Left hindlimb (tissue), 1 donor: ENCODE measurements at regions not wholly inside any gene's neighbourhood (a gene's known extent, or its start where the extent isn't known, plus 50 kb on each side); places are given as distances from the start of the nearest gene placed in this dataset.
"Not testable (repeated sequence)": the region's sequence is repeated elsewhere in the genome, so short reads cannot be mapped to it uniquely, and the experiment has no call there.

Experiments
- DNase-seq: peaks from one replicate; pipeline ENCODE4 v3.0.0-alpha.2; 2018

DNA sequence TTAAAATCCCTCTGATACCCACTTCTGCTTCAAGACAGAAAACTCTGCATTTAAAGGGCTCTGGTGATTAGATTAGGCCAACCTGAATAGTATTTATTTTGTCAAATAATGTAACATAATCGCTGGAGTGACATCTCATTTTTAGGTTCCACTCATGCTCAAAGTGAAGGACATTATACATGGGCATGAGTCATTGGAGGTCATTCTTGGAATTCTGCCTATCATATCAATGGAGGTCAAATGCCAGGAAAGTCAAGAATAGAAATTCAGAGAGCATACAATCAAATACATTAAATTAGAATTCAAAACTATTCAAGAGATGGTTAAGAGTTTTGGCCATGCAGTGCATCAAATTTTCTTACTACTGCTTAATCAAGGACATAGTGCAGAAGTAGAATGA, 50.8 kb upstream of the PRSS1 start:
- no peak for DNase-seq

- no peak for DNase-seq
Observed at GRCh38 chr7:142697270-142697669, 52.0 kb upstream of the PRSS1 start.

GRCh38 chr7:142696456-142697179, 52.7 kb upstream of the PRSS1 start:
- no peak for DNase-seq

GRCh38 chr7:142693911-142694310, 55.4 kb upstream of the PRSS1 start:
- DNase-seq, result no peak

GRCh38 chr7:142690554-142691182, 58.6 kb upstream of the PRSS1 start:
- no peak for DNase-seq

DNA sequence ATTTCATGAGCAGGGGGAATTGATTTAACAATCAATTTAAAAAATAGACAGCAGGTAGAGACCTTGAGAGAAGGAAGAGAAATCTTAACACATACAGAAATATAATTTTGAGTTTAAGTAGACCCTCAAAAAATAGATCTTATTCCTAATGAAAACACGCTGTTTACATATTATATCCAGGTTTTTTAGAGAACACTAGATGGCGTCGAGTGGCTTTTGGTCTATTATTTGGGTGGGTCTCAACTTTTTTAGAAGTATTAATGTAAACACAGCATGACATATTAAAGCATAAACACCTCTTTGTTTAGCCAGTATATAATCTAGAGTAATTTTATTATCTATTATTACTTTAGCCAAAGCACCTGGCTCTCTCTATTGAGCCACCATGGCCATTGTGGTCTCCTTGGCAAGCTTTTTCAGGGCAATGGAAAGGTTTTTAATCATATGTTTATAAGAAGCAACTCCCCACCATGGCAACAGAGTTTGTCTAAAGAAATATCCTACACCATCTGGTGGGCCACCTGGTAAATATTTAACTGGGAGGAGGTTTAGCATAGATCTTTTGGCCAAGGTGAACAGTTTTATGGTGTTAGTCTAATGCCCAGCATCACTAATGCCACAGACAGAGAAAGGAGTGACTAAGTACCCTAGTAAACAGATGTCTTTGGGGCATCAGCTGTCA, 59.7 kb upstream of the PRSS1 start:
- no peak for DNase-seq

DNA sequence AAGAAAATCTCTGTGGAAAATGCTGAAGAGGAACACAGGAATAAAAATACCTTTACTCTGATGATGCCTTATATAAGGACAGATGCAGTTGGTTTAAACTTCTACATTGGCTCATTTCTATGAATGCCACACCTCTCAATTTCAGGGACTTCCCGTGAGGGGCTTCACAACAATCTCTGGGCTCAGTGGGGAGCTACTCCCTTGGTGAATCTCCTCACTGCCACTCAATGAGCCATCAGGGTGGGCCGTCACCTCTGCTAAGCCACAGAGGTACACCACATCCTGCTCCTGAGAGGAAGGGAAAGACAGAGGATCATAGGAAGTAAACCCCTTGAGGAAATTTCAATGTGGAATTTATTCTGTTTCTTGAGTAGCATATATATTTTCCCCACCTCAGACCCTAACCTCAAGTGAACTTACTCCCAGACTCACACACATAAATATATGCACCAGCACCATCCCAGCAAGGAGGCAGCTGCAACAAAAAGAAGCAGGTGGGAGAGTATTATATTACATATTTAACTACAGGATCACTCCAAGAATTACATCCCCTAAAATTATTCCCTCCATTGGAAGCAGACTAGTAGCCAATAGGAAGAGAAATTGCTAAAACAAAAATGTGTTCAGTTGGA, 63.3 kb upstream of the PRSS1 start:
- DNase-seq, result no peak

DNA sequence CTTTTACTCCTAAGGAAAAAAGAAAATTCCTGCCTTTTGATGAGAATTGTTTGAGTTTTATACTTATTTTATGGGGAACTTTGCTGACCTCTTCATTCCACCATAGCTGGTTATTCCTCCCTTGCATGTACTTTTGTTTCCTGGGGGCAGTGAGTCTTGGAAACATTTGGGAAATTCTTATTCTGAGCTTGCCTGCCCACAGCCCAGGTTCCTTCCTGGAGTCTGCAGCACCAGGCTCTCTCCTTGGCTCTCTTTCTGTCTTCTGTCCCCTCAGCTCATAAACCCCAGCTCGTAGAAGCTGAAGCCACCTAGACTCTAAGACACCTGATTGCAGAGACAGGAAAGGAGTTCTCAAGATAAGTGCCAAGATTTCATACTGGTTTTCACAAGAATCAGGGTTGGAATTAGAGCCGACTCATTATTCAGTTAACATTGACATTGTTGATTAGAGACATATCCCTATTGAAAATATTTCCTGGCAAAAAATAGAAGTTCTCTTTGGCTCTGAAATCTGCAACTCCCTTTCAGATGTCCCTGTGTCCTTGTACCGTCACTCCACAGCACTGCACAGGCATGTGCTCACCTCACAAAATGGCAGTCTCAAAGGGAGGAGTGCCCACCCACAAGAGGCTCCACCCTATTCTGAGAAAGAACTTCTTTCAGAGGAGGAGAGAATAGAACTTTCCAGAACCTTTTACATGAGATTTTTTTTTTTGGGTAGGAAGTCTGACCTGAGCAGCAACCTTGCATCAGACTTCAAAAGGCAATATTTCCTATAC, 67.8 kb upstream of the PRSS1 start:
- no peak for DNase-seq

DNA sequence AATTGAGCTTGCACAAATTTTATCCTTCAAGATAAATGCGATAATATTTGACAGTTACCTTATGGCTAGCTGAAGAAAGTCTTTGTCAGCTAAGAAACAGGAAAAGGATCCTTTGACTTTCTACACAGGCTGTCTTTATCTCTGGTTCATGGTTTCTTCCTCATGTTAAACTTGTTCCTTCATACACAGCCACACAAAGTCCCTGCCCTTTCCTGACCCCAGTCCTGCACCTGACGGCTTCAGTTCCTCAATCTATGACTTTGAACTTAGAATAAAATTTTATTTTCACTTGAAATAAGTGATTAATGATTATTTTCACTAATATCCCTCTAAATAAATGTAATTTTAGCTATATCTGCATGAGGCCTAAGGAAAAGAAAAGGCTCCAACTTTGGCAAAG, 77.8 kb upstream of the PRSS1 start:
- DNase-seq, result no peak

- no peak for DNase-seq
Observed at GRCh38 chr7:142670511-142670910, 78.8 kb upstream of the PRSS1 start.

DNA sequence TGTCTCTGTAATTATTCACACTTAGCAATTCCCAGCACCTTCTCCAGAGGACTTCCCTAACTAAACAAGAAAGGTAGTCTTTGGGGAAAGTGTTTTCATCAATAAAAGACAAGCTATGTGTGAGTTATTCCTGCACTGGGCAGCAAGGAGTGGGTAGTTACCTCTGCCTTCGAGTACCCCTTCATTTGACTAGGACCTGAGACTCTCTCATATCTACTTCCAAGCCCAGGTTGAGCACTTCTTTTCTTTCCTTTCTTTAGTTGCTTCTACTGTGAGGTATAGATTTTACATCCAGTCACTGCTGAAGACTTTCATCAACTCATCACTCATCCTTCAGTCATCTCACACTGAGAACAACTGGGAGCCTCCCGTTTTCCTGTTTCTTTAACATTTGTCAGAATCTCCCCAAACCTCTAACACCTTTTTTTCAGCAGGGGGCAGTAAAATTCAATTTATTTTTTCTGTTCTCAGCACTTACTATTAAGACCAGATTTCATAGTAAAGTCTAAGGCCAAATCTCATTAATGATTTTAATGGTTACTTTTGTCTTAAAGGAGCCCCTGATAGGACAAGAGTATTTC, 80.1 kb upstream of the PRSS1 start:
- DNase-seq, result no peak

DNA sequence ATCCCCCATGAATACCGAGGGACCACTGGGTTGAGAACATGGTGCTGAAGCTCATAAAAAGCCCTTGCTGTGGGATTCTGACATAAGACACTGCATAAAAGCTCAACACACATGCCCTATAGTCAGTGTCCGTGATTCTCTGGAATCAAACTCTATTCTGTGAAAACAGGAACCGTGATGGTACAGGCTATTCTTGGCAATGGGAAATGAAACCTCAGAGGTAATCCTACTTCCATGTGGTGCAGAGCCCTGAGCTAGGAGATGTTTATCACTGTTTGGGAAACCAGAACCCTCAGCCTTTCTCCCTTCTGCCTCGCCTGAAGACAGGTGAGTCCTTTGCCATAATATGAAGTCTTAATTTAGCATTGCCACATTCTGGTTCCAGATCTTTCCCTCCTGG, 80.8 kb upstream of the PRSS1 start:
- DNase-seq, result no peak

- no peak for DNase-seq
Observed at GRCh38 chr7:142657376-142657775, 91.9 kb upstream of the PRSS1 start.

- DNase-seq, result no peak
Observed at GRCh38 chr7:142654398-142654797, 94.9 kb upstream of the PRSS1 start.

GRCh38 chr7:142647749-142648148, 101.5 kb upstream of the PRSS1 start:
- no peak for DNase-seq

GRCh38 chr7:142646386-142647140, 102.7 kb upstream of the PRSS1 start:
- no peak for DNase-seq

- DNase-seq, result no peak
Observed at GRCh38 chr7:142645777-142646176, 103.5 kb upstream of the PRSS1 start.

- DNase-seq, result no peak
Observed at GRCh38 chr7:142642316-142642715, 107.0 kb upstream of the PRSS1 start.

DNA sequence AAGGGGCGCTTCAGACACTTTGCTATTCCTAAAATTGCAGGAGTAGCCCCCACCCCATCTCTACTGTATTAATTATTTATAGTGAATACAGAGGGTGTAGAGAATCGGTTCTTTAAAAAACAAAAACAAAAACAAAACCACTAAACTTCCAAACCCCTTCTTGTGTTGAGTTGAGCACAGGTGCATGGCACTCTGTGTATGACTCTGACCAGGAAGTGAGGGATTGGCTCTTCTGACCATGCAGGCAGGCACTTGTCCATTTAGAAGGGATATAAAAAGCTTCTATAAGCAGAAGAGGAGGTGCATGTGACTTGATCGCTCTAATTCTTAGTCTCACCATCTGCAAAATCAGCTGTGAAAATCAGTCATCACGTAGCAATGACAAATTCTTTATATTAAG, 108.0 kb upstream of the PRSS1 start:
- not testable (repeated sequence) for DNase-seq

DNA sequence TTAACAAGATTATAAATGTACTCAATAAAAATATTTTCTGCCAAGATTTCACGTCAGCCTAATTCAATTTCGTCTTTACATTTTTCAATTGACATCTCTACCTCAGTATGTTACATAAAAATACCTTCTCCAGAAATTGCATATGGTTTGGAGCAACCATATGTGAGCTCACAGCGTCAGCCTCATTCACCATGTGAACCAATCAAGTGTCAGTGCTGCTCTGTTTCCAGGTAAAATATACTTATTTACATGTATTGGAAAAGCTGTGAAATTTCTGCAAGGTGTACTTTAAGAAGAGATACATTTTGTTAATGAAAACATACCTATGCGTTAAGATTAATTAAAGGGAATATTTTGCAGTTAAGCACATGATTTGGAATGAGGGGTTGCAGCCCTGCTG, 110.7 kb upstream of the PRSS1 start:
- DNase-seq, result no peak

DNA sequence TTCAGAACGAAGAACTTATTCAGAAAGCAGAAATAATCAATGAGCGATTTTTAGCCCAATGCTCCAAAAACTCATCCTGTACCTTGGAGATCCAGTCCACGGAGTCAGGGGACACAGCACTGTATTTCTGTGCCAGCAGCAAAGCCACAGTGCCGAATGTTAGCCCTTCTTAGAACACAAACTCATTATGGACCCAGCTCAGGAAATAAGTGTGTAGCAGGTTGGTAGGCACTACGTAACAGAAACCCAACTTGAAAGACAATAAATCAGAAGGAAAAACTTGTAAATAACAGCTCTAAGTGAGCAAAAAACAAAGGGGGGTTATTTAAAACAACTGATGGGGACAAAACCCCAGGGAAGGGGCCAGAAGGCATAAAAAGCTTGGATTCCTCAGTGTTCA, 112.0 kb upstream of the PRSS1 start:
- no peak for DNase-seq

- no peak for DNase-seq
Observed at GRCh38 chr7:142636751-142637150, 112.5 kb upstream of the PRSS1 start.
